Kidney (tissue), 10 donors: ENCODE measurements at regions not wholly inside any gene's neighbourhood (a gene's known extent, or its start where the extent isn't known, plus 50 kb on each side); places are given as distances from the start of the nearest gene placed in this dataset.
"Not testable (repeated sequence)": the region's sequence is repeated elsewhere in the genome, so short reads cannot be mapped to it uniquely, and the experiment has no call there.

Experiments
- DNase-seq, 5 donors: peaks; one replicate each; pipeline ENCODE4 v3.0.0-alpha.2; 2013 to 2020
- FAIRE-seq: peaks from 2 replicates; lab custom pipeline; 2012; peaks lifted over from hg19 to GRCh38; lab: Jason Lieb, UNC
- H3K27ac ChIP-seq, 2 donors: one replicate each; pipeline ENCODE4 v1.7.0; 2013; ENCODE audit warnings: low read depth in 2 of 2, low read length in 2 of 2, inconsistent platforms in 1 of 2
- H3K27me3 ChIP-seq: one replicate; pipeline ENCODE4 v1.7.1; 2013; ENCODE audit warnings: low read length, inconsistent platforms; ENCODE audit not compliant: control insufficient read depth, insufficient read depth
- H3K36me3 ChIP-seq, 3 donors: one replicate each; pipeline versions ENCODE4 v1.7.0 to v1.7.1; 2013; ENCODE audit warnings: low read length in 3 of 3, control low read depth in 1 of 3, inconsistent platforms in 1 of 3; ENCODE audit not compliant: insufficient read depth in 3 of 3, control insufficient read depth in 2 of 3
- H3K4me1 ChIP-seq, 3 donors: one replicate each; pipeline versions ENCODE4 v1.7.0 to v1.7.1; 2013; ENCODE audit warnings: low read length in 3 of 3, inconsistent platforms in 1 of 3, low read depth in 1 of 3; ENCODE audit not compliant: control insufficient read depth in 2 of 3, insufficient read depth in 2 of 3
- H3K4me3 ChIP-seq, 3 donors: one replicate each; pipeline versions ENCODE4 v1.7.0 to v1.8.1; 2013; ENCODE audit warnings: low read length in 3 of 3, control low read depth in 1 of 3, inconsistent platforms in 1 of 3
- H3K9ac ChIP-seq, 3 donors: one replicate each; pipeline versions ENCODE4 v1.7.0 to v1.7.1; 2013; ENCODE audit warnings: low read length in 3 of 3, control low read depth in 1 of 3, inconsistent platforms in 1 of 3
- H3K9me3 ChIP-seq, 3 donors: one replicate each; pipeline versions ENCODE4 v1.7.0 to v1.7.1; 2013; ENCODE audit warnings: low read length in 3 of 3, control low read depth in 1 of 3, inconsistent platforms in 1 of 3; ENCODE audit not compliant: control insufficient read depth in 2 of 3, insufficient read depth in 1 of 3
- intact Hi-C: fragments of 100-400 bp; cut with DNase I; formaldehyde crosslinking; loops from one replicate; pipeline ENCODE4 v1.11.1; 2022
- donor health status: control.
- donor health status: control.
- donor health status: DM: yes; HTN: yes; CAD: no.
- donor health status: Normal renal cell carcinoma (clear cell type).

- intact Hi-C loops, H3K4me1 ChIP-seq, DNase-seq, H3K27ac ChIP-seq, FAIRE-seq, H3K9ac ChIP-seq, H3K27me3 ChIP-seq, H3K36me3 ChIP-seq, H3K4me3 ChIP-seq, H3K9me3 ChIP-seq: not testable (repeated sequence)
Measured at GRCh38 chr16:29061467-29061921, 76.6 kb downstream of the LAT start.

- FAIRE-seq, H3K4me1 ChIP-seq, H3K27ac ChIP-seq, intact Hi-C loops, H3K9ac ChIP-seq, H3K9me3 ChIP-seq, H3K27me3 ChIP-seq, H3K4me3 ChIP-seq, H3K36me3 ChIP-seq: not testable (repeated sequence)
- DNase-seq: peak in 1 of 5 donors; percentile 35
Measured at GRCh38 chr16:29060022-29060810, 75.4 kb downstream of the LAT start.

DNA sequence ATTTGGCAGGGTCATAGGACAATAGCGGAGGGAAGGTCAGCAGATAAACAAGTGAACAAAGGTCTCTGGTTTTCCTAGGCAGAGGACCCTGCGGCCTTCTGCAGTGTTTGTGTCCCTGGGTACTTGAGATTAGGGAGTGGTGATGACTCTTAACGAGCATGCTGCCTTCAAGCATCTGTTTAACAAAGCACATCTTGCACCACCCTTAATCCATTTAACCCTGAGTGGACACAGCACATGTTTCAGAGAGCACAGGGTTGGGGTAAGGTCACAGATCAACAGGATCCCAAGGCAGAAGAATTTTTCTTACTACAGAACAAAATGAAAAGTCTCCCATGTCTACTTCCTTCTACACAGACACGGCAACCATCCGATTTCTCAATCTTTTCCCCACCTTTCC, 74.7 kb downstream of the LAT start:
- FAIRE-seq, H3K4me1 ChIP-seq, H3K9me3 ChIP-seq, DNase-seq, H3K9ac ChIP-seq, H3K27ac ChIP-seq, H3K27me3 ChIP-seq, intact Hi-C loops, H3K36me3 ChIP-seq, H3K4me3 ChIP-seq: not testable (repeated sequence)
